Osteoblast (primary cell): ENCODE measurements at regions not wholly inside any gene's neighbourhood (a gene's known extent, or its start where the extent isn't known, plus 50 kb on each side); places are given as distances from the start of the nearest gene placed in this dataset.

Source experiments
- DNase-seq: peaks from one replicate; pipeline ENCODE4 v3.0.0; 2011; ENCODE audit warnings: low spot score, mixed read lengths; ENCODE audit not compliant: insufficient read length; ENCODE audit errors: missing footprints
- H2AFZ ChIP-seq: 2 replicates; pipeline ENCODE4 v1.6.0; 2011; ENCODE audit warnings: mild to moderate bottlenecking, low read length
- H3K27ac ChIP-seq: 2 replicates; pipeline ENCODE4 v1.5.1; 2011; ENCODE audit warnings: mild to moderate bottlenecking, low read depth, low read length, moderate library complexity
- H3K27me3 ChIP-seq: 2 replicates; pipeline ENCODE4 v1.6.0; 2012; ENCODE audit warnings: mild to moderate bottlenecking, control low read depth, inconsistent platforms, low read length, moderate library complexity; ENCODE audit not compliant: insufficient read depth
- H3K36me3 ChIP-seq: 2 replicates; pipeline ENCODE4 v1.5.1; 2011; ENCODE audit warnings: mild to moderate bottlenecking, low read length, control low read depth, moderate library complexity; ENCODE audit not compliant: insufficient read depth
- H3K4me1 ChIP-seq: 2 replicates; pipeline ENCODE4 v1.5.1; 2011; ENCODE audit warnings: mild to moderate bottlenecking, low read length, control low read depth, moderate library complexity; ENCODE audit not compliant: insufficient read depth
- H3K4me2 ChIP-seq: 2 replicates; pipeline ENCODE4 v1.6.0; 2011; ENCODE audit warnings: mild to moderate bottlenecking, low read length; ENCODE audit not compliant: insufficient read depth
- H3K4me3 ChIP-seq: fragments of 200-600 bp; sonication (generic); 3 replicates; pipeline ENCODE4 v1.5.1; 2012; ENCODE audit warnings: mild to moderate bottlenecking, low read length, inconsistent platforms; ENCODE audit not compliant: insufficient read depth
- H3K79me2 ChIP-seq: 2 replicates; pipeline ENCODE4 v1.6.0; 2012; ENCODE audit warnings: mild to moderate bottlenecking, low read length, control low read depth, inconsistent platforms; ENCODE audit not compliant: insufficient read depth
- H3K9me3 ChIP-seq: 2 replicates; pipeline ENCODE4 v1.5.1; 2011; ENCODE audit warnings: low read depth, low read length, control low read depth
- H4K20me1 ChIP-seq: 2 replicates; pipeline ENCODE4 v1.6.0; 2012; ENCODE audit warnings: mild to moderate bottlenecking, low read length, control low read depth; ENCODE audit not compliant: insufficient read depth
- TF ChIP-seq, protein P1 (sequence below): IDR thresholded peaks from 2 replicates; pipeline ENCODE4 v1.5.1; 2011; ENCODE audit warnings: mild to moderate bottlenecking, low read depth, low read length, moderate library complexity; ENCODE audit errors: extremely low read depth

DNA sequence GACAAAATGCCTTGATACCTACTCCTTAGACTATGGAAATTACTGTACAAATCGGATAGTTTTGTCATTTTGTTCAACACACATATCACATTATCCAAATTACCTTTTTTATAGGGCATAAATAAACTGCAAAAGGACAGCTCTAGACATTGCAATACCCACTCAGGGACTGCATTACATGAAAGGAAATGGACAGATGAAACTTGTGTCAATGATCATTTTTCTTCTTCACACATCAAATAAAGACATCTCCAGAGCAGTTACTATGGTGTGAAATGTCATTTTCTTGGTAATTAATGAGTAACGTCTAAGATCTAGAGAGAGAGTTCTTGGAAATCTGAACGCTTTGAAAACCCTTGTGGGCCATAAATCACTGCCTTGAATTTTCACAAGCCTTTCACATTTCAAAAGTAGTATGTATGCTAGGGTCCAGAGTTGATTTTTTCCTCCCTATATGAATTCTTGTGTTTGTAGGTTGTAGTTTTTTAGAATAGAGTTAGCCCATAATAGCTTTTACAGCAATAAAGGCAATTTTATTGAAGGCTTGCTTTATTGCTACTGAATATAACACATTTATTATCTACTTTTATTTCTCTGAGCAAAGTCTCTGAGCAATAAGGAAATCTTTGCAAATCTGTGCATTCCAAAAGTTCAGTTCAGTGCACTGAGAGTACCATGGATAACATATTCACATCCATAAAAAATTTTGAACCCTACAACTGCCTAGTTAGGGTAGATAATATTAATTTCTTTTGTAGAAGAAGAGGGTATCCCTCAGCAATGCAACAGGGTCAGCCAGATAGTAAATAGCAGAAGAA is 358.0 kb upstream of the PCSK5 start:
- H4K20me1 ChIP-seq = no peaks in the 10 kb centered on the region
- H3K4me2 ChIP-seq = no peak overlapping the region
- no peaks in the 10 kb centered on the region for H3K36me3 ChIP-seq
- H3K4me1 ChIP-seq = no peaks in the 10 kb centered on the region
- TF ChIP-seq, protein P1, sequence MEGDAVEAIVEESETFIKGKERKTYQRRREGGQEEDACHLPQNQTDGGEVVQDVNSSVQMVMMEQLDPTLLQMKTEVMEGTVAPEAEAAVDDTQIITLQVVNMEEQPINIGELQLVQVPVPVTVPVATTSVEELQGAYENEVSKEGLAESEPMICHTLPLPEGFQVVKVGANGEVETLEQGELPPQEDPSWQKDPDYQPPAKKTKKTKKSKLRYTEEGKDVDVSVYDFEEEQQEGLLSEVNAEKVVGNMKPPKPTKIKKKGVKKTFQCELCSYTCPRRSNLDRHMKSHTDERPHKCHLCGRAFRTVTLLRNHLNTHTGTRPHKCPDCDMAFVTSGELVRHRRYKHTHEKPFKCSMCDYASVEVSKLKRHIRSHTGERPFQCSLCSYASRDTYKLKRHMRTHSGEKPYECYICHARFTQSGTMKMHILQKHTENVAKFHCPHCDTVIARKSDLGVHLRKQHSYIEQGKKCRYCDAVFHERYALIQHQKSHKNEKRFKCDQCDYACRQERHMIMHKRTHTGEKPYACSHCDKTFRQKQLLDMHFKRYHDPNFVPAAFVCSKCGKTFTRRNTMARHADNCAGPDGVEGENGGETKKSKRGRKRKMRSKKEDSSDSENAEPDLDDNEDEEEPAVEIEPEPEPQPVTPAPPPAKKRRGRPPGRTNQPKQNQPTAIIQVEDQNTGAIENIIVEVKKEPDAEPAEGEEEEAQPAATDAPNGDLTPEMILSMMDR = no peak
- DNase-seq = no peak
- H3K9me3 ChIP-seq = no peaks in the 10 kb centered on the region
- no peaks in the 10 kb centered on the region for H3K27me3 ChIP-seq
- no peak overlapping the region for H3K4me3 ChIP-seq
- H3K27ac ChIP-seq = no peak overlapping the region
- no peak overlapping the region for H2AFZ ChIP-seq
- H3K79me2 ChIP-seq = no peaks in the 10 kb centered on the region

DNA sequence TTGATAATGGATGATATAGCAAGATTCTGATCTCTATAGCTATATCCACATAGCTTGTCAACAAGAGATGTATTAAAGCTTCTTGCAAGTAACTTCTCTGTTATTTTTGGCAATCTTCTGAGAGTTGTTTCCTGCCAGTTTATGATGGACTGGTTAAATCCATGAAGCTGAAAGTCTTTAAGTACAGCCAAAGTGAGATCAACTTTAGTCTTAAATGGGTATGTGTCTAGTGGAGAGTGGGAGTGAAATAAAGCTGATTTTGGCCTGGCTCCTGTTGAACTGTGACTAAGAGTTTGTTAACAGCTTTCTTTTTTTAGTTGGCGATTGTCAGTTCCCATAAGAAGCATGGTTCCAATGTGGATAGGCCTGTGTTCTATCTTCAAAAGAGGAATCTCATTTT is 350.9 kb upstream of the PCSK5 start:
- no peak overlapping the region for H3K27ac ChIP-seq
- no peaks in the 10 kb centered on the region for H3K27me3 ChIP-seq
- no peaks in the 10 kb centered on the region for H3K4me1 ChIP-seq
- H3K4me3 ChIP-seq = no peak overlapping the region
- no peak overlapping the region for H3K4me2 ChIP-seq
- TF ChIP-seq, protein P1 = no peak
- DNase-seq = no peak
- no peak overlapping the region for H2AFZ ChIP-seq
- no peaks in the 10 kb centered on the region for H4K20me1 ChIP-seq
- H3K79me2 ChIP-seq = no peaks in the 10 kb centered on the region
- H3K9me3 ChIP-seq = no peaks in the 10 kb centered on the region
- H3K36me3 ChIP-seq = no peaks in the 10 kb centered on the region

DNA sequence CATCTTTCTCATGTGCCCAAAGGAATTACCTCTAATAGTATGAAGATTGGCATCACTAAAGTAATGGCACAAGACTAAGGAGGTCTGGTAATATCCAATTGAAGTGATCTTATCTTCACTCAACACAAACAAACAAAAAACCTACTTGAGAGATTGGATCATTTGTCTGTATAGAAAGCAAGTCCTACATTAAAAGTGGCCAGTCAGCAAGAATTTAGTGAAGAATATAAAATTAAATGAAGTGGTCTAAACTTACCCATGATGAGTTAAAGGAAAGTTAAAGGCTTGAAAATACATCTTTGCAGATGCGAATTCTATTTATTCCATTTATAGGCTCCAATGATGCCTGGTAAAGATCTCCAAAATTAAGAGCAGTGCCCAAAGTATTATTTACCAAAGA is 350.3 kb upstream of the PCSK5 start:
- Histone ChIP-seq H3K4me3 (no peak overlapping the region), H2AFZ (no peak overlapping the region), H3K27me3 (no peaks in the 10 kb centered on the region), H3K27ac (no peak overlapping the region), H3K4me2 (no peak overlapping the region), H3K79me2 (no peaks in the 10 kb centered on the region), H3K36me3 (no peaks in the 10 kb centered on the region), H4K20me1 (no peaks in the 10 kb centered on the region), H3K4me1 (no peaks in the 10 kb centered on the region), H3K9me3 (no peaks in the 10 kb centered on the region)
- no peak for DNase-seq
- TF ChIP-seq, protein P1 = no peak

DNA sequence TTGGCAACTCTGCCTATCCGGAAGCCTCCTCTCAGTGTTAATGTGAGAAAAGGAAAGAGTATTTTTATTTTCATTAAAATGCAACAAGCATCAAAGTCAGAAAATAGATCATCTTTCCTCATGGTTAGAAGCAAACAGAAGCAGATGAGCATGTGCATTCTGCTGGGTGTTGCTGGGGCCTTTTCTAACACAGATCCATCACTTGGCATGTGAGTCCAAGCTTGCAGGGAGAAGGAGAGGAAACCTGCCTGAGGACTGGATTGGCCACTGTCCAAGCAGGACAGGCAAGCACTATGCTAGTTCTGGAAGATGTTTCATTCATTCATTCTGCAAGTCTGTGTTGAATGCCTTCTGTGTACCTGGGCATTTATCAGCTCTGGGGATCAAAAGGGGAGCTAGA is 348.7 kb upstream of the PCSK5 start:
- no peaks in the 10 kb centered on the region for H3K9me3 ChIP-seq
- no peaks in the 10 kb centered on the region for H3K27me3 ChIP-seq
- no peak overlapping the region for H3K27ac ChIP-seq
- H3K4me3 ChIP-seq = no peak overlapping the region
- H3K36me3 ChIP-seq = no peaks in the 10 kb centered on the region
- H3K4me1 ChIP-seq = no peaks in the 10 kb centered on the region
- no peak overlapping the region for H2AFZ ChIP-seq
- no peak overlapping the region for H3K4me2 ChIP-seq
- TF ChIP-seq, protein P1 = no peak
- H4K20me1 ChIP-seq = no peaks in the 10 kb centered on the region
- no peaks in the 10 kb centered on the region for H3K79me2 ChIP-seq
- no peak for DNase-seq
